Stomach (tissue), 4 donors: ENCODE measurements at regions not wholly inside any gene's neighbourhood (a gene's known extent, or its start where the extent isn't known, plus 50 kb on each side); places are given as distances from the start of the nearest gene placed in this dataset.

ENCODE experiments used
- POLR2A ChIP-seq, 4 donors: fragments of 450-650 bp; IDR thresholded peaks; one replicate each; pipeline ENCODE4 v1.6.1; 2016; ENCODE audit warnings: antibody characterized with exemption in 4 of 4, control low read depth in 2 of 4, mild to moderate bottlenecking in 1 of 4, moderate library complexity in 1 of 4
- POLR2AphosphoS5 ChIP-seq, 3 donors: sonication (generic); formaldehyde crosslinking; IDR thresholded peaks; one replicate each; pipeline ENCODE4 v1.6.1; 2016; ENCODE audit warnings: antibody characterized with exemption in 3 of 3
- TF ChIP-seq, protein P1 (sequence below), 7 experiments: fragments of 450-650 bp in 4 of 7; fragments of 200-600 bp in 3 of 7; sonication (generic) in 3 of 7; IDR thresholded peaks; one replicate each; pipeline ENCODE4 v1.5.1; 2016 to 2019; ENCODE audit warnings: antibody characterized with exemption in 7 of 7, control low read depth in 2 of 7, mild to moderate bottlenecking in 1 of 7

DNA sequence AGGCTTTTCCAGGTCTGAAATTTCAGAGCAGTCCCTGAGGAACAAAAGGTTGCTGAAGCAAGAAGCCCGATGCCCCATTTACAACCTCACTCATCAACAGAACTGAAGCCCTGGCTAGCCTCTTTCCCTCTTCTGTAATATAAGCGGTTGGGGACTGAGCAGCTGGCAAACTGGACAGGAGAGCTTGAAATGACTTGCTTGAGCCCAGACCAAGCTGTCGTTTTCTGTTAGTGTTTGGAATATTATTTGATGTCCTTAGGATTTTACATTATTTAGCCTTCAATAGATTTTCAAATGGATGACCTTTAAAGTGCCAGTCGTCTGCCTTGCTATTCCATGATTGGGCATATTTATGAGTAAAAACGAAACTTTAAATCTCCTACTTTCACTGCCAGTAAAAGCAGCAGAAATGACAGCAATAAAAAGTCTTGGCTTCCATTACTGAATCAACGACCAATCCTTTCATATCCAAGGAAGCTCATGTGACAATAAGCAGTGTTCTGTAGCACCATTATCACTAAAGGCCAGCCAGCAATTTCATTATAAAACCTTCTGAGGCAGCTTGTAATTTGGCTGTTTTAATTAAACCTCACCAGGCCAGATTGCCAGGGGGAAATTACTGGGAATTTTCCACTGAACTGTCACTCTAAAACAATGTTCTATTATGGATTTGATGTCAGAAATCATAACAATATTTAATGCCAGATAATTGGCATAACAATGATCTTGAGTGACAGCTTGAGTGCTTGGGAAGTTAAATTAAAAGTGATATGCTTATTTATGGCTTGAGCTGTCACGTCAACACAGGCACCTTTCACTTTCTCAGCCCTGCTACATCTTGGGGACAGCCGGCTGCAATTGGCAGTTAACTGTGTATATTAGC is 85.9 kb downstream of the LSMEM1 start:
- TF ChIP-seq, protein P1, sequence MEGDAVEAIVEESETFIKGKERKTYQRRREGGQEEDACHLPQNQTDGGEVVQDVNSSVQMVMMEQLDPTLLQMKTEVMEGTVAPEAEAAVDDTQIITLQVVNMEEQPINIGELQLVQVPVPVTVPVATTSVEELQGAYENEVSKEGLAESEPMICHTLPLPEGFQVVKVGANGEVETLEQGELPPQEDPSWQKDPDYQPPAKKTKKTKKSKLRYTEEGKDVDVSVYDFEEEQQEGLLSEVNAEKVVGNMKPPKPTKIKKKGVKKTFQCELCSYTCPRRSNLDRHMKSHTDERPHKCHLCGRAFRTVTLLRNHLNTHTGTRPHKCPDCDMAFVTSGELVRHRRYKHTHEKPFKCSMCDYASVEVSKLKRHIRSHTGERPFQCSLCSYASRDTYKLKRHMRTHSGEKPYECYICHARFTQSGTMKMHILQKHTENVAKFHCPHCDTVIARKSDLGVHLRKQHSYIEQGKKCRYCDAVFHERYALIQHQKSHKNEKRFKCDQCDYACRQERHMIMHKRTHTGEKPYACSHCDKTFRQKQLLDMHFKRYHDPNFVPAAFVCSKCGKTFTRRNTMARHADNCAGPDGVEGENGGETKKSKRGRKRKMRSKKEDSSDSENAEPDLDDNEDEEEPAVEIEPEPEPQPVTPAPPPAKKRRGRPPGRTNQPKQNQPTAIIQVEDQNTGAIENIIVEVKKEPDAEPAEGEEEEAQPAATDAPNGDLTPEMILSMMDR (IDR thresholded peaks at IDR 0.05) = no peak
- TF ChIP-seq POLR2A (IDR thresholded peaks at IDR 0.05) = no peak
- no peak for TF ChIP-seq POLR2AphosphoS5 (IDR thresholded peaks at IDR 0.05)
